HL-60 (cell line): ENCODE measurements at regions not wholly inside any gene's neighbourhood (a gene's known extent, or its start where the extent isn't known, plus 50 kb on each side); places are given as distances from the start of the nearest gene placed in this dataset.

Experiments used
- POLR2AphosphoS5 ChIP-seq: IDR thresholded peaks from 2 replicates; pipeline ENCODE4 v1.6.1; 2012; ENCODE audit warnings: low read depth
- SPI1 ChIP-seq: IDR thresholded peaks from 2 replicates; pipeline ENCODE4 v1.6.1; 2012; ENCODE audit warnings: low read depth, mild to moderate bottlenecking, borderline replicate concordance
- TF ChIP-seq, protein P1 (sequence below): IDR thresholded peaks from one replicate; pipeline ENCODE4 v1.5.1; 2011; ENCODE audit warnings: low read length, control low read depth, inconsistent platforms; ENCODE audit not compliant: insufficient read depth
- TF ChIP-seq, protein P2 (sequence below): IDR thresholded peaks from 2 replicates; pipeline ENCODE4 v1.6.1; 2012; ENCODE audit warnings: low read depth; ENCODE audit not compliant: insufficient replicate concordance

DNA sequence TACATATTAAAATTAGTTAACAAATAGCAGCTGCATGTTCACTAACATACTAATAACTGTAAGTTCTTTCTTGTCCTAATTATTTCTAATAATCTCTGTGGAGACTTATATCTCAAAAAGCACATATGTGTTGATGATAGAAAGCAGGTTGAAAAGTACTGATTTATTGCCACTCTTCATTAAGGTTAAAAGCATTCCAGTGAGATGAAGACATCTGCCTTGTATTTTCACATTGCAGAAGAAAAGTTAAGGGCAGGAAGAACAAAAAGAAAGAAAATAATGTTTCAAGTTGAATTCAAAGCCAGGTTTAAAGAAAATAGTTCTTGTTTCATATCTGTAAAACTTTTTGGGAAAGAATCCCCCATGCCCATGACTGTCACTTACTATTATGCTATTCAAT is 429.9 kb downstream of the MTX2 start:
- TF ChIP-seq, protein P1, sequence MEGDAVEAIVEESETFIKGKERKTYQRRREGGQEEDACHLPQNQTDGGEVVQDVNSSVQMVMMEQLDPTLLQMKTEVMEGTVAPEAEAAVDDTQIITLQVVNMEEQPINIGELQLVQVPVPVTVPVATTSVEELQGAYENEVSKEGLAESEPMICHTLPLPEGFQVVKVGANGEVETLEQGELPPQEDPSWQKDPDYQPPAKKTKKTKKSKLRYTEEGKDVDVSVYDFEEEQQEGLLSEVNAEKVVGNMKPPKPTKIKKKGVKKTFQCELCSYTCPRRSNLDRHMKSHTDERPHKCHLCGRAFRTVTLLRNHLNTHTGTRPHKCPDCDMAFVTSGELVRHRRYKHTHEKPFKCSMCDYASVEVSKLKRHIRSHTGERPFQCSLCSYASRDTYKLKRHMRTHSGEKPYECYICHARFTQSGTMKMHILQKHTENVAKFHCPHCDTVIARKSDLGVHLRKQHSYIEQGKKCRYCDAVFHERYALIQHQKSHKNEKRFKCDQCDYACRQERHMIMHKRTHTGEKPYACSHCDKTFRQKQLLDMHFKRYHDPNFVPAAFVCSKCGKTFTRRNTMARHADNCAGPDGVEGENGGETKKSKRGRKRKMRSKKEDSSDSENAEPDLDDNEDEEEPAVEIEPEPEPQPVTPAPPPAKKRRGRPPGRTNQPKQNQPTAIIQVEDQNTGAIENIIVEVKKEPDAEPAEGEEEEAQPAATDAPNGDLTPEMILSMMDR: no peak
- TF ChIP-seq POLR2AphosphoS5: no peak
- TF ChIP-seq, protein P2, sequence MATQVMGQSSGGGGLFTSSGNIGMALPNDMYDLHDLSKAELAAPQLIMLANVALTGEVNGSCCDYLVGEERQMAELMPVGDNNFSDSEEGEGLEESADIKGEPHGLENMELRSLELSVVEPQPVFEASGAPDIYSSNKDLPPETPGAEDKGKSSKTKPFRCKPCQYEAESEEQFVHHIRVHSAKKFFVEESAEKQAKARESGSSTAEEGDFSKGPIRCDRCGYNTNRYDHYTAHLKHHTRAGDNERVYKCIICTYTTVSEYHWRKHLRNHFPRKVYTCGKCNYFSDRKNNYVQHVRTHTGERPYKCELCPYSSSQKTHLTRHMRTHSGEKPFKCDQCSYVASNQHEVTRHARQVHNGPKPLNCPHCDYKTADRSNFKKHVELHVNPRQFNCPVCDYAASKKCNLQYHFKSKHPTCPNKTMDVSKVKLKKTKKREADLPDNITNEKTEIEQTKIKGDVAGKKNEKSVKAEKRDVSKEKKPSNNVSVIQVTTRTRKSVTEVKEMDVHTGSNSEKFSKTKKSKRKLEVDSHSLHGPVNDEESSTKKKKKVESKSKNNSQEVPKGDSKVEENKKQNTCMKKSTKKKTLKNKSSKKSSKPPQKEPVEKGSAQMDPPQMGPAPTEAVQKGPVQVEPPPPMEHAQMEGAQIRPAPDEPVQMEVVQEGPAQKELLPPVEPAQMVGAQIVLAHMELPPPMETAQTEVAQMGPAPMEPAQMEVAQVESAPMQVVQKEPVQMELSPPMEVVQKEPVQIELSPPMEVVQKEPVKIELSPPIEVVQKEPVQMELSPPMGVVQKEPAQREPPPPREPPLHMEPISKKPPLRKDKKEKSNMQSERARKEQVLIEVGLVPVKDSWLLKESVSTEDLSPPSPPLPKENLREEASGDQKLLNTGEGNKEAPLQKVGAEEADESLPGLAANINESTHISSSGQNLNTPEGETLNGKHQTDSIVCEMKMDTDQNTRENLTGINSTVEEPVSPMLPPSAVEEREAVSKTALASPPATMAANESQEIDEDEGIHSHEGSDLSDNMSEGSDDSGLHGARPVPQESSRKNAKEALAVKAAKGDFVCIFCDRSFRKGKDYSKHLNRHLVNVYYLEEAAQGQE: no peak
- no peak for TF ChIP-seq SPI1
